Lower lobe of right lung (tissue), 2 donors: ENCODE measurements at regions not wholly inside any gene's neighbourhood (a gene's known extent, or its start where the extent isn't known, plus 50 kb on each side); places are given as distances from the start of the nearest gene placed in this dataset.
"Not testable (repeated sequence)": the region's sequence is repeated elsewhere in the genome, so short reads cannot be mapped to it uniquely, and the experiment has no call there.

Experiments
- ATAC-seq, 2 donors: fragments of 200-7000 bp; cut with Tn5 transposase; one replicate each; pipeline ENCODE4 v1.9.1; 2020 to 2022; ENCODE audit warnings: mild to moderate bottlenecking in 2 of 2, moderate library complexity in 2 of 2
- DNase-seq: peaks from one replicate; pipeline ENCODE4 v3.0.0-alpha.2; 2020
- H3K27ac ChIP-seq: fragments of 200-600 bp; one replicate; pipeline ENCODE4 v1.8.0; 2022
- H3K27me3 ChIP-seq: fragments of 200-600 bp; one replicate; pipeline ENCODE4 v1.8.0; 2022; ENCODE audit warnings: low read depth
- H3K36me3 ChIP-seq: fragments of 200-600 bp; one replicate; pipeline ENCODE4 v1.8.0; 2022; ENCODE audit warnings: mild to moderate bottlenecking
- H3K4me1 ChIP-seq: fragments of 200-600 bp; one replicate; pipeline ENCODE4 v1.8.0; 2022
- H3K4me3 ChIP-seq: fragments of 200-600 bp; one replicate; pipeline ENCODE4 v1.8.0; 2022; ENCODE audit warnings: mild to moderate bottlenecking
- H3K9me3 ChIP-seq: fragments of 200-600 bp; one replicate; pipeline ENCODE4 v1.8.0; 2022
- intact Hi-C: fragments of 100-400 bp; cut with DNase I; formaldehyde crosslinking; loops from one replicate; pipeline ENCODE4 v1.11.0; 2022
- TF ChIP-seq, protein P1 (sequence below): fragments of 200-600 bp; IDR thresholded peaks from one replicate; pipeline ENCODE4 v1.8.0; 2022; ENCODE audit warnings: antibody characterized with exemption, mild to moderate bottlenecking
- donor health status: DM: no; HTN: yes; CAD: no; lungs with severe emphysema.

DNA sequence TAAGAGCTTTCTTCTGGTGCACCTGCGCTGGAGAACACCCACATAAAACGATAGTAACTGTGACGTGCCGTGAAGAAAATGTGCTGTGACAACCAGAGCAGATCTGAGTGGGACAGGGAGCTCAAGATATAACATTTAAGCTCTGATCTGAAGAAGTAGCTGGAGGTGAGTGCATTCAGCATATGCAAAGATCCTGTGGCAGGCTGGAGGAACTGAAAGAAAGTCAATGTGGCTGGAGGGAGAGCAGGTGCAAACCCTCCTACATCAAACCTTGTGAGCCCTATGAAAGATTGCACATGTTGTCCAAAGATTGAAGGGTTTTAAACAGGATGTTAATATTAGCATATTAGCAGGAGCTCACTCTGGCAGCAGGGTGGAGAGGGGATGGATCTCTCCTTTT is 342.9 kb downstream of the NPIPA7 start:
- H3K27me3 ChIP-seq, DNase-seq, ATAC-seq, H3K36me3 ChIP-seq, H3K27ac ChIP-seq, H3K4me3 ChIP-seq, H3K4me1 ChIP-seq, H3K9me3 ChIP-seq, intact Hi-C loops: not testable (repeated sequence)

DNA sequence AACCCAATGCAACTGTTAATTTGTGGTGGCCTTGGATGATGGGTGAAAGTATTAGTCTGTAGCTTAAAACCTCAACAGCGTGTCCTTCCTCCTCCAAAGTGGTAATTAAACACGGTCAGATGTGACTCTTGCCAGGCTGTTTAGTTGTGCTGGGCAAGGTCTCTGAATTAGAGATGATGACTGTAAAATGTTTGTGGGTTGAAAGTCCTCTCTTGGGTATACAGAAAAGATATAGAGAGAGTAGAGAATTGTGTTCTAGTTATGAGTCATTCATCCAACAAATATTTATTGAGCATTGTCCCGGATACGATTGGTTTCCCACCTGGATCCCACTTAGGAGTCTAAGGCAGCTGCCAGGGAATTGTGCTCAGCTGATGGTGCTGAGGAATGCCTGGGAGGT is 343.7 kb downstream of the NPIPA7 start:
- H3K4me3 ChIP-seq, ATAC-seq: not testable (repeated sequence)

GRCh38 chr16:16723819-16724519 is 345.0 kb downstream of the NPIPA7 start:
- H3K27me3 ChIP-seq, intact Hi-C loops, H3K4me1 ChIP-seq, H3K4me3 ChIP-seq, H3K36me3 ChIP-seq, ATAC-seq, H3K9me3 ChIP-seq, H3K27ac ChIP-seq, DNase-seq: not testable (repeated sequence)

More for the DNA sequence above, 343.7 kb downstream of the NPIPA7 start:
- H3K4me1 ChIP-seq, H3K36me3 ChIP-seq, H3K27me3 ChIP-seq, H3K9me3 ChIP-seq, intact Hi-C loops, DNase-seq, H3K27ac ChIP-seq: not testable (repeated sequence)

DNA sequence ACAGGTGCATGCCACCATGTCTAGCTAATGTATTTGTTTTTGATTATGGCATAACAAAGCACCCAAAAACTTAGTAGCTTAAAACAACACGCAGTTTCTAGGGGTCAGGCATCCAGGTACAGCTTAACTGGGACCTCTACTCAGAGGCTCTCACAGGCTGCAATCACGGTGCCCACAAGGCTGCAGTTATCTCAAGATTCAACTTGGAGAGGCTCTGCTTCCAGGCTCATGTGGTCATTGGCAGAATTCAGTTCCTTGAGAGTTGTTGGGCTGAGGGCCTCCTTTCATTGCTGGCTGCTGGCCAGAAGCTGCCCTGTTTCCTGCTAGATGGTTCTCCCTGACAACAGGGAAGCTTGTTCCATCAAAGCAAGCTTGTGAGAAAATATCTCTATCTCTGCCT is 348.1 kb downstream of the NPIPA7 start:
- H3K9me3 ChIP-seq, H3K4me1 ChIP-seq, H3K27me3 ChIP-seq, DNase-seq, intact Hi-C loops, H3K36me3 ChIP-seq, H3K4me3 ChIP-seq, H3K27ac ChIP-seq: not testable (repeated sequence)
- peak; percentile 42 to 72 for ATAC-seq

DNA sequence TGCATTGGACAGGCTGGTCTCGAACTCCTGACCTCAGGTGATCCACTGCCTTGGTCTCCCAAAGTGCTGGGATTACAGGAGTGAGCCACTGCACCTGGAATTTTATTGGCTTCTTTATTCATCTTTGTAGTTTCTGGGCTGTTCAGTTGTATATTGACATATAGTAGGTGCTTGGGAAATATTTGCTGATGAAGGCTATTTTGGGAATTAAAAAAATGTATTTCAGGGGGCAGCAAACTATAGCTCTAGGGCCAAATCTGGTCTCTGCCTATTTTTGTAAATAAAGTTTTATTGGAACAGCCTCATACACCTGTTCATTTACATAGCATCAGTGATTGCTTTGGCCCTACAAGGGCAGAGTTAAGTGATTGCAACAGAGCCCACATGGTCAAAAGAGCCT is 363.6 kb downstream of the NPIPA7 start:
- intact Hi-C loops, DNase-seq, ATAC-seq, H3K4me1 ChIP-seq, H3K27ac ChIP-seq, H3K36me3 ChIP-seq, H3K4me3 ChIP-seq, H3K9me3 ChIP-seq, H3K27me3 ChIP-seq: not testable (repeated sequence)

DNA sequence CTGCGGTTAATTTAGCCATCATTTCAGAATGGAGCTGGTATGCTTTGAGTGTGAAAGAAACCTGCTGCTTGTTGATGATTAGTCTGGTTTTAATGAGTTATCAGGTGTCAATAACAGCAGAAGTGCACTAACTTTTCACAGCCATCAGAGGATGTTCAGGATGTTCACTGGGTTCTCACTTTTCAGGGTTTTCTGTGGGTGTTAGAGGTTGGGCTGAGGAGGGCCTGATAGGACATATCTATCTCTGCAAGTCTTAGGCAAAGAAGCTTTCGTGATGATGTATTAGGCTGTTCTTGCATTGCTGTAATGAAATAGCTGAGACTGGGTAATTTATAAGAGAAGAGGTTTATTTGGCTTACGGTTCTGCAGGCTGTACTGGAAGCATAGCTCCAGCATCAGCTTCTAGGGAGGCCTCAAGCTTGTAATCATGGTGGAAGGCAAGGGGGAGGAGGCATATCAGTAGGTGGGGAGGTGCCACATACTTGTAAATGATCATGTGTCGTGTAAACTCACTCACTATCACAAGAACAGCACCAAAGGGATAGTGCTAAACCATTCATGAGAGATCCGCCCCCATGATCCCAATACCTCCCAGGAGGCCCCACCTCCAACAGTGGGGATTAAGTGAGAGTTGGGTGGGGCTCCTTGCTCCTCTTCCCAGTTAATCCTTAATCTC is 376.2 kb downstream of the NPIPA7 start:
- intact Hi-C loops, H3K4me1 ChIP-seq, H3K9me3 ChIP-seq, H3K36me3 ChIP-seq, ATAC-seq, H3K27ac ChIP-seq, H3K27me3 ChIP-seq, DNase-seq, H3K4me3 ChIP-seq: not testable (repeated sequence)

- no peak overlapping the region for H3K4me3 ChIP-seq
- H3K9me3 ChIP-seq: no peaks in the 10 kb centered on the region
- H3K27ac ChIP-seq: no peak overlapping the region
- H3K36me3 ChIP-seq: no peaks in the 10 kb centered on the region
- H3K4me1 ChIP-seq: no peaks in the 10 kb centered on the region
- ATAC-seq (no peak), DNase-seq (no peak)
- intact Hi-C loops: no loop called here
- TF ChIP-seq, protein P1, sequence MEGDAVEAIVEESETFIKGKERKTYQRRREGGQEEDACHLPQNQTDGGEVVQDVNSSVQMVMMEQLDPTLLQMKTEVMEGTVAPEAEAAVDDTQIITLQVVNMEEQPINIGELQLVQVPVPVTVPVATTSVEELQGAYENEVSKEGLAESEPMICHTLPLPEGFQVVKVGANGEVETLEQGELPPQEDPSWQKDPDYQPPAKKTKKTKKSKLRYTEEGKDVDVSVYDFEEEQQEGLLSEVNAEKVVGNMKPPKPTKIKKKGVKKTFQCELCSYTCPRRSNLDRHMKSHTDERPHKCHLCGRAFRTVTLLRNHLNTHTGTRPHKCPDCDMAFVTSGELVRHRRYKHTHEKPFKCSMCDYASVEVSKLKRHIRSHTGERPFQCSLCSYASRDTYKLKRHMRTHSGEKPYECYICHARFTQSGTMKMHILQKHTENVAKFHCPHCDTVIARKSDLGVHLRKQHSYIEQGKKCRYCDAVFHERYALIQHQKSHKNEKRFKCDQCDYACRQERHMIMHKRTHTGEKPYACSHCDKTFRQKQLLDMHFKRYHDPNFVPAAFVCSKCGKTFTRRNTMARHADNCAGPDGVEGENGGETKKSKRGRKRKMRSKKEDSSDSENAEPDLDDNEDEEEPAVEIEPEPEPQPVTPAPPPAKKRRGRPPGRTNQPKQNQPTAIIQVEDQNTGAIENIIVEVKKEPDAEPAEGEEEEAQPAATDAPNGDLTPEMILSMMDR: no peak
- H3K27me3 ChIP-seq: no peaks in the 10 kb centered on the region
Measured at GRCh38 chr16:16763449-16763848, 384.5 kb downstream of the NPIPA7 start.

GRCh38 chr16:16770717-16771116 is 391.8 kb downstream of the NPIPA7 start:
- ATAC-seq, H3K27ac ChIP-seq, H3K4me3 ChIP-seq, H3K9me3 ChIP-seq, intact Hi-C loops, H3K27me3 ChIP-seq, DNase-seq, H3K4me1 ChIP-seq, H3K36me3 ChIP-seq: not testable (repeated sequence)

GRCh38 chr16:16774389-16774788 is 395.4 kb downstream of the NPIPA7 start:
- Histone ChIP-seq H3K4me3 (no peak overlapping the region), H3K4me1 (no peaks in the 10 kb centered on the region), H3K36me3 (no peaks in the 10 kb centered on the region), H3K27ac (no peak overlapping the region), H3K27me3 (peaks cover 9% of the 10 kb centered on the region), H3K9me3 (no peaks in the 10 kb centered on the region)
- TF ChIP-seq, protein P1: no peak
- intact Hi-C loops: no loop called here
- ATAC-seq: no peak
- DNase-seq: no peak
